HEK293 (cell line): ENCODE measurements at regions not wholly inside any gene's neighbourhood (a gene's known extent, or its start where the extent isn't known, plus 50 kb on each side); places are given as distances from the start of the nearest gene placed in this dataset.
A peak's percentile ranks its signal among the peaks of the same experiment; 100 is the strongest.
"Not testable (repeated sequence)": the region's sequence is repeated elsewhere in the genome, so short reads cannot be mapped to it uniquely, and the experiment has no call there.

ENCODE experiments used
- CTCF ChIA-PET: fragments of 350-600 bp; formaldehyde crosslinking; extraction: SDS; loops from one replicate; lab custom pipeline; 2021; ENCODE audit warnings: antibody characterized with exemption; lab: Yijun Ruan, JAX
- POLR2A ChIA-PET: fragments of 300-600 bp; formaldehyde crosslinking; extraction: SDS; loops from one replicate; lab custom pipeline; 2020; ENCODE audit warnings: antibody characterized with exemption, inconsistent platforms; lab: Yijun Ruan, JAX
- H3K27ac ChIP-seq: fragments of 200-500 bp; sonication (Bioruptor generic); 2 replicates; pipeline ENCODE4 v1.5.1; 2014; ENCODE audit warnings: low read depth, low read length, control low read depth, inconsistent platforms; ENCODE audit errors: extremely low read depth
- H3K36me3 ChIP-seq, 2 experiments: fragments of 200-500 bp in 1 of 2; sonication (Bioruptor generic) in 1 of 2; 1 replicate in 1 of 2; 2 replicates in 1 of 2; pipeline ENCODE4 v1.5.1; 2014 to 2017; ENCODE audit warnings: inconsistent platforms in 2 of 2, low read length in 2 of 2; ENCODE audit not compliant: control insufficient read depth in 2 of 2, insufficient read depth in 1 of 2
- H3K4me1 ChIP-seq: fragments of 200-500 bp; sonication (Bioruptor generic); 2 replicates; pipeline ENCODE4 v1.5.1; 2014; ENCODE audit warnings: mild to moderate bottlenecking, low read length, inconsistent platforms; ENCODE audit not compliant: control insufficient read depth, insufficient read depth
- H3K4me3 ChIP-seq: 2 replicates; pipeline ENCODE4 v1.5.1; 2011; ENCODE audit warnings: low read depth, mild to moderate bottlenecking, control low read depth, low read length, moderate library complexity
- H3K9me3 ChIP-seq: fragments of 200-500 bp; sonication (Bioruptor generic); 2 replicates; pipeline ENCODE4 v1.5.1; 2014; ENCODE audit warnings: low read depth, low read length, inconsistent platforms; ENCODE audit not compliant: control insufficient read depth, insufficient read depth
- FEZF1 ChIP-seq: fragments of 450-650 bp; formaldehyde crosslinking; IDR thresholded peaks from 2 replicates; pipeline ENCODE4 v1.5.1; 2016; ENCODE audit warnings: missing biosample characterization, missing genetic modification characterization
- GLIS1 ChIP-seq: fragments of 450-650 bp; formaldehyde crosslinking; IDR thresholded peaks from 2 replicates; pipeline ENCODE4 v1.5.1; 2016; ENCODE audit warnings: missing biosample characterization, missing genetic modification characterization
- HOXA7 ChIP-seq: sonication (generic); formaldehyde crosslinking; IDR thresholded peaks from 2 replicates; pipeline ENCODE4 v1.8.1; 2022; ENCODE audit warnings: missing genetic modification reagents, borderline replicate concordance
- HOXD13 ChIP-seq: sonication (generic); formaldehyde crosslinking; IDR thresholded peaks from 2 replicates; pipeline ENCODE4 v1.8.0; 2022; ENCODE audit warnings: missing genetic modification reagents, borderline replicate concordance
- OSR2 ChIP-seq: fragments of 450-650 bp; formaldehyde crosslinking; IDR thresholded peaks from 2 replicates; pipeline ENCODE4 v1.5.1; 2016; ENCODE audit warnings: missing biosample characterization, missing genetic modification characterization
- TRIM28 ChIP-seq: IDR thresholded peaks from 2 replicates; pipeline ENCODE4 v1.6.1; 2011; ENCODE audit warnings: low read length, control low read depth, borderline replicate concordance
- ZBTB48 ChIP-seq: fragments of 450-650 bp; formaldehyde crosslinking; IDR thresholded peaks from 2 replicates; pipeline ENCODE4 v1.5.1; 2016; ENCODE audit warnings: missing biosample characterization, missing genetic modification characterization
- ZFHX2 ChIP-seq: fragments of 450-650 bp; formaldehyde crosslinking; conservative IDR thresholded peaks from 2 replicates; pipeline ENCODE4 v1.5.1; 2016; ENCODE audit warnings: missing biosample characterization, missing genetic modification characterization
- ZNF221 ChIP-seq: fragments of 450-650 bp; formaldehyde crosslinking; IDR thresholded peaks from 2 replicates; pipeline ENCODE4 v1.5.1; 2017; ENCODE audit warnings: missing biosample characterization, missing genetic modification characterization, borderline replicate concordance
- ZNF341 ChIP-seq: fragments of 450-650 bp; formaldehyde crosslinking; IDR thresholded peaks from 2 replicates; pipeline ENCODE4; 2016; ENCODE audit warnings: low read depth, missing biosample characterization, missing genetic modification characterization
- ZNF423 ChIP-seq: fragments of 450-650 bp; formaldehyde crosslinking; IDR thresholded peaks from 2 replicates; pipeline ENCODE4 v1.5.1; 2016; ENCODE audit warnings: missing biosample characterization, missing genetic modification characterization
- ZNF571 ChIP-seq: fragments of 450-650 bp; formaldehyde crosslinking; IDR thresholded peaks from 2 replicates; pipeline ENCODE4 v1.5.0; 2017; ENCODE audit warnings: missing biosample characterization, missing genetic modification characterization
- ZXDB ChIP-seq: fragments of 450-650 bp; formaldehyde crosslinking; IDR thresholded peaks from 2 replicates; pipeline ENCODE4 v1.5.1; 2016; ENCODE audit warnings: missing biosample characterization, missing genetic modification characterization
- TF ChIP-seq, protein P1 (sequence below): fragments of 450-650 bp; formaldehyde crosslinking; IDR thresholded peaks from 2 replicates; pipeline ENCODE4 v1.5.1; 2017; ENCODE audit warnings: missing biosample characterization, missing genetic modification characterization
- TF ChIP-seq, protein P2 (sequence below): fragments of 450-650 bp; formaldehyde crosslinking; IDR thresholded peaks from 2 replicates; pipeline ENCODE4 v1.5.1; 2016; ENCODE audit warnings: missing biosample characterization, missing genetic modification characterization
- TF ChIP-seq, protein P3 (sequence below): fragments of 450-650 bp; formaldehyde crosslinking; IDR thresholded peaks from 2 replicates; pipeline ENCODE4 v1.5.1; 2016; ENCODE audit warnings: missing biosample characterization, missing genetic modification characterization, borderline replicate concordance
- TF ChIP-seq, protein P4 (sequence below): fragments of 450-650 bp; IDR thresholded peaks from 2 replicates; pipeline ENCODE4 v1.5.1; 2018; ENCODE audit warnings: missing biosample characterization, missing genetic modification characterization

DNA sequence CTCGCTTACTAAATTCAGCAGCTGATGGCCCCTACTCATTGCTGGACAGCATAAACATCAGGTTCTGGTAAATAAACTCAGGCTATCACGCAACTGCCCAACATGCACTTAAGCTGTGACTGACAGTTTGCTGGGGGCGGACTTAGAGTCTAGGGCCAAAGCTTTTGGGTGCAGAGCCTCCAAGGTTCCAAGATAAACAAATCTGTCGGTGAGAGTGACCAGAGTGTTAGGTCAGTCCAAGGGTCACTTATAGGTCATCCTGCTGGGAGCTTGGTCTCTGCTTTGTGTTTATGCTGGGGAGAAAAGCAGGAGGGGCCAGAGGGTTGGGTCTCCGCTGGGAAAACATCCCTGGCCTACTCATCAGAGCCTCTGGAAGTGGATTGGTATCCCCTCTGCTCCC lies 188.6 kb upstream of the GATA6 start (continued):
- TF ChIP-seq, protein P1, sequence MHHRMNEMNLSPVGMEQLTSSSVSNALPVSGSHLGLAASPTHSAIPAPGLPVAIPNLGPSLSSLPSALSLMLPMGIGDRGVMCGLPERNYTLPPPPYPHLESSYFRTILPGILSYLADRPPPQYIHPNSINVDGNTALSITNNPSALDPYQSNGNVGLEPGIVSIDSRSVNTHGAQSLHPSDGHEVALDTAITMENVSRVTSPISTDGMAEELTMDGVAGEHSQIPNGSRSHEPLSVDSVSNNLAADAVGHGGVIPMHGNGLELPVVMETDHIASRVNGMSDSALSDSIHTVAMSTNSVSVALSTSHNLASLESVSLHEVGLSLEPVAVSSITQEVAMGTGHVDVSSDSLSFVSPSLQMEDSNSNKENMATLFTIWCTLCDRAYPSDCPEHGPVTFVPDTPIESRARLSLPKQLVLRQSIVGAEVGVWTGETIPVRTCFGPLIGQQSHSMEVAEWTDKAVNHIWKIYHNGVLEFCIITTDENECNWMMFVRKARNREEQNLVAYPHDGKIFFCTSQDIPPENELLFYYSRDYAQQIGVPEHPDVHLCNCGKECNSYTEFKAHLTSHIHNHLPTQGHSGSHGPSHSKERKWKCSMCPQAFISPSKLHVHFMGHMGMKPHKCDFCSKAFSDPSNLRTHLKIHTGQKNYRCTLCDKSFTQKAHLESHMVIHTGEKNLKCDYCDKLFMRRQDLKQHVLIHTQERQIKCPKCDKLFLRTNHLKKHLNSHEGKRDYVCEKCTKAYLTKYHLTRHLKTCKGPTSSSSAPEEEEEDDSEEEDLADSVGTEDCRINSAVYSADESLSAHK (tag by site-specific recombination) = no peak
- no peak for TF ChIP-seq ZNF221 (tag by site-specific recombination)
- no peak for TF ChIP-seq ZNF571 (tag by site-specific recombination)

DNA sequence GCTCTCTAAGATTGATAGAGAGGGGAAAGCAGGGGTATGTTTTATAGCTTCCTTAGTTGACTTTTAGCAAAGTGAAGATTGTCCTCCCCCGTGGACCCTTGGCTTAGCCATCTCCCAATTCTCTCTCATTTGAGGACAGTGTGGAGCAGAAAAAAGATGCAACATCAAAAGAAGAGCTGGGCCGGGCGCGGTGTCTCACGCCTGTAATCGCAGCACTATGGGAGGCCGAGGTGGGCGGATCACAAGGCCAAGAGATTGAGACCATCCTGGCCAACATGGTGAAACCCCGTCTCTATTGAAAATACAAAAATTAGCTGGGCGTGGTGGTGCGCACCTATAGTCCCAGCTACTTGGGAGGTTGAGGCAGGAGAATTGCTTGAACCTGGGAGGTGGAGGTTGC lies 187.9 kb upstream of the GATA6 start:
- POLR2A ChIA-PET = interaction anchor here (0.6 to 1.2 kb wide), 3 partner anchors 9 to 92 kb away, joined by 3 to 4 read pairs (median 3); no protein-coding TSS in a partner anchor
- not testable (repeated sequence) for H3K27ac ChIP-seq
- CTCF ChIA-PET = interaction anchor here (1.0 to 3.6 kb wide), 2 partner anchors 16 to 26 kb away, joined by 4 to 18 read pairs; no protein-coding TSS in a partner anchor

DNA sequence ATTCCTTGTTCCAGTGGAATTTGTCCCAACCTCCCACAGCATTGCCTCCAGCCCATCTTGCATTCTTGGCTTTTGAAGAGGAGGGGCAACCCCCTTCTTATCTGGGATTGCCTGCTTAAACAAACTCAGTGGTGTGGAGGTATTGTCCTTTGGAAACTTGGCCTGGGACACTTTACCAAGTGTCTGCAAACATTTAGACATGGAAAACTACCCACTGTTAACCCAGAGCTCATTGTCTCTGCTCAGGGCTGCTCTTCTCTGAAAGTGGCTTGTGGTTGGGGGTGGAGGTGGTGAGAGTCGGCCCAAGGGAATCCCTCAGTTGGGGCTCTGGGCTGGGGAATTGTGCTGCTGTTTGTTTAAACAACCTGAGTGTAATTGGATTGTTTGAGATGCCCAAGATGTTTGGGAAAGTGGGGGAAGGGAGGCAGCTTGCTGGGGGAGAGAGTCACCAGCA lies 178.3 kb upstream of the GATA6 start:
- Histone ChIP-seq H3K4me3 (no peak overlapping the region), H3K36me3 (no peaks in the 10 kb centered on the region), H3K4me1 (peaks cover 19% of the 10 kb centered on the region), H3K27ac (peak overlapping the region; percentile 55), H3K9me3 (no peaks in the 10 kb centered on the region)
- POLR2A ChIA-PET = interaction anchor here (0.9 to 1.1 kb wide), 2 partner anchors 10 to 42 kb away, joined by 3 to 4 read pairs; no protein-coding TSS in a partner anchor
- CTCF ChIA-PET = interaction anchor here (0.6 to 1.4 kb wide), 3 partner anchors 9 to 544 kb away, joined by 3 to 7 read pairs (median 6); no protein-coding TSS in a partner anchor
- peak; percentile 60; the same call in 1 of the 2 replicates for TF ChIP-seq ZXDB (tag by site-specific recombination)
- TF ChIP-seq HOXD13 (CRISPR knock-in tag) = no peak
- no peak for TF ChIP-seq HOXA7
- peak; percentile 65; the same call in 1 of the 2 replicates for TF ChIP-seq TRIM28
- TF ChIP-seq, protein P1 (tag by site-specific recombination) = 0 out of 2 replicates have a peak, but pooled peaks have one; percentile 11
- TF ChIP-seq ZNF423 = 0 out of 2 replicates have a peak, but pooled peaks have one; percentile 56
- peak; percentile 50 for TF ChIP-seq ZFHX2 (tag by site-specific recombination)
- TF ChIP-seq GLIS1 (tag by site-specific recombination) = peak; percentile 85
- TF ChIP-seq, protein P2, sequence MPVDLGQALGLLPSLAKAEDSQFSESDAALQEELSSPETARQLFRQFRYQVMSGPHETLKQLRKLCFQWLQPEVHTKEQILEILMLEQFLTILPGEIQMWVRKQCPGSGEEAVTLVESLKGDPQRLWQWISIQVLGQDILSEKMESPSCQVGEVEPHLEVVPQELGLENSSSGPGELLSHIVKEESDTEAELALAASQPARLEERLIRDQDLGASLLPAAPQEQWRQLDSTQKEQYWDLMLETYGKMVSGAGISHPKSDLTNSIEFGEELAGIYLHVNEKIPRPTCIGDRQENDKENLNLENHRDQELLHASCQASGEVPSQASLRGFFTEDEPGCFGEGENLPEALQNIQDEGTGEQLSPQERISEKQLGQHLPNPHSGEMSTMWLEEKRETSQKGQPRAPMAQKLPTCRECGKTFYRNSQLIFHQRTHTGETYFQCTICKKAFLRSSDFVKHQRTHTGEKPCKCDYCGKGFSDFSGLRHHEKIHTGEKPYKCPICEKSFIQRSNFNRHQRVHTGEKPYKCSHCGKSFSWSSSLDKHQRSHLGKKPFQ (tag by site-specific recombination) = peak; percentile 68
- TF ChIP-seq, protein P3, sequence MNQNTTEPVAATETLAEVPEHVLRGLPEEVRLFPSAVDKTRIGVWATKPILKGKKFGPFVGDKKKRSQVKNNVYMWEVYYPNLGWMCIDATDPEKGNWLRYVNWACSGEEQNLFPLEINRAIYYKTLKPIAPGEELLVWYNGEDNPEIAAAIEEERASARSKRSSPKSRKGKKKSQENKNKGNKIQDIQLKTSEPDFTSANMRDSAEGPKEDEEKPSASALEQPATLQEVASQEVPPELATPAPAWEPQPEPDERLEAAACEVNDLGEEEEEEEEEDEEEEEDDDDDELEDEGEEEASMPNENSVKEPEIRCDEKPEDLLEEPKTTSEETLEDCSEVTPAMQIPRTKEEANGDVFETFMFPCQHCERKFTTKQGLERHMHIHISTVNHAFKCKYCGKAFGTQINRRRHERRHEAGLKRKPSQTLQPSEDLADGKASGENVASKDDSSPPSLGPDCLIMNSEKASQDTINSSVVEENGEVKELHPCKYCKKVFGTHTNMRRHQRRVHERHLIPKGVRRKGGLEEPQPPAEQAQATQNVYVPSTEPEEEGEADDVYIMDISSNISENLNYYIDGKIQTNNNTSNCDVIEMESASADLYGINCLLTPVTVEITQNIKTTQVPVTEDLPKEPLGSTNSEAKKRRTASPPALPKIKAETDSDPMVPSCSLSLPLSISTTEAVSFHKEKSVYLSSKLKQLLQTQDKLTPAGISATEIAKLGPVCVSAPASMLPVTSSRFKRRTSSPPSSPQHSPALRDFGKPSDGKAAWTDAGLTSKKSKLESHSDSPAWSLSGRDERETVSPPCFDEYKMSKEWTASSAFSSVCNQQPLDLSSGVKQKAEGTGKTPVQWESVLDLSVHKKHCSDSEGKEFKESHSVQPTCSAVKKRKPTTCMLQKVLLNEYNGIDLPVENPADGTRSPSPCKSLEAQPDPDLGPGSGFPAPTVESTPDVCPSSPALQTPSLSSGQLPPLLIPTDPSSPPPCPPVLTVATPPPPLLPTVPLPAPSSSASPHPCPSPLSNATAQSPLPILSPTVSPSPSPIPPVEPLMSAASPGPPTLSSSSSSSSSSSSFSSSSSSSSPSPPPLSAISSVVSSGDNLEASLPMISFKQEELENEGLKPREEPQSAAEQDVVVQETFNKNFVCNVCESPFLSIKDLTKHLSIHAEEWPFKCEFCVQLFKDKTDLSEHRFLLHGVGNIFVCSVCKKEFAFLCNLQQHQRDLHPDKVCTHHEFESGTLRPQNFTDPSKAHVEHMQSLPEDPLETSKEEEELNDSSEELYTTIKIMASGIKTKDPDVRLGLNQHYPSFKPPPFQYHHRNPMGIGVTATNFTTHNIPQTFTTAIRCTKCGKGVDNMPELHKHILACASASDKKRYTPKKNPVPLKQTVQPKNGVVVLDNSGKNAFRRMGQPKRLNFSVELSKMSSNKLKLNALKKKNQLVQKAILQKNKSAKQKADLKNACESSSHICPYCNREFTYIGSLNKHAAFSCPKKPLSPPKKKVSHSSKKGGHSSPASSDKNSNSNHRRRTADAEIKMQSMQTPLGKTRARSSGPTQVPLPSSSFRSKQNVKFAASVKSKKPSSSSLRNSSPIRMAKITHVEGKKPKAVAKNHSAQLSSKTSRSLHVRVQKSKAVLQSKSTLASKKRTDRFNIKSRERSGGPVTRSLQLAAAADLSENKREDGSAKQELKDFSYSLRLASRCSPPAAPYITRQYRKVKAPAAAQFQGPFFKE (tag by site-specific recombination) = no peak
- TF ChIP-seq, protein P4, sequence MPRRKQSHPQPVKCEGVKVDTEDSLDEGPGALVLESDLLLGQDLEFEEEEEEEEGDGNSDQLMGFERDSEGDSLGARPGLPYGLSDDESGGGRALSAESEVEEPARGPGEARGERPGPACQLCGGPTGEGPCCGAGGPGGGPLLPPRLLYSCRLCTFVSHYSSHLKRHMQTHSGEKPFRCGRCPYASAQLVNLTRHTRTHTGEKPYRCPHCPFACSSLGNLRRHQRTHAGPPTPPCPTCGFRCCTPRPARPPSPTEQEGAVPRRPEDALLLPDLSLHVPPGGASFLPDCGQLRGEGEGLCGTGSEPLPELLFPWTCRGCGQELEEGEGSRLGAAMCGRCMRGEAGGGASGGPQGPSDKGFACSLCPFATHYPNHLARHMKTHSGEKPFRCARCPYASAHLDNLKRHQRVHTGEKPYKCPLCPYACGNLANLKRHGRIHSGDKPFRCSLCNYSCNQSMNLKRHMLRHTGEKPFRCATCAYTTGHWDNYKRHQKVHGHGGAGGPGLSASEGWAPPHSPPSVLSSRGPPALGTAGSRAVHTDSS (tag by site-specific recombination) = no peak
- 0 out of 2 replicates have a peak, but pooled peaks have one; percentile 13 for TF ChIP-seq ZBTB48 (tag by site-specific recombination)
- TF ChIP-seq OSR2 (tag by site-specific recombination) = peak; percentile 27; the same call in 1 of the 2 replicates
- peak; percentile 63 for TF ChIP-seq FEZF1
- peak; percentile 57 for TF ChIP-seq ZNF341

More for the DNA sequence above, 187.9 kb upstream of the GATA6 start:
- H3K4me1 ChIP-seq, H3K9me3 ChIP-seq, H3K4me3 ChIP-seq, H3K36me3 ChIP-seq: not testable (repeated sequence)
